GM19025 (cell line): ENCODE measurements at regions not wholly inside any gene's neighbourhood (a gene's known extent, or its start where the extent isn't known, plus 50 kb on each side); places are given as distances from the start of the nearest gene placed in this dataset.
"Not testable (repeated sequence)": the region's sequence is repeated elsewhere in the genome, so short reads cannot be mapped to it uniquely, and the experiment has no call there.

Experiments used
- ATAC-seq: cut with Tn5 transposase; IDR thresholded peaks from one replicate; pipeline ENCODE4 v1.9.1; 2021; ENCODE audit warnings: mild to moderate bottlenecking, low read depth, moderate library complexity; ENCODE audit not compliant: unreplicated experiment

DNA sequence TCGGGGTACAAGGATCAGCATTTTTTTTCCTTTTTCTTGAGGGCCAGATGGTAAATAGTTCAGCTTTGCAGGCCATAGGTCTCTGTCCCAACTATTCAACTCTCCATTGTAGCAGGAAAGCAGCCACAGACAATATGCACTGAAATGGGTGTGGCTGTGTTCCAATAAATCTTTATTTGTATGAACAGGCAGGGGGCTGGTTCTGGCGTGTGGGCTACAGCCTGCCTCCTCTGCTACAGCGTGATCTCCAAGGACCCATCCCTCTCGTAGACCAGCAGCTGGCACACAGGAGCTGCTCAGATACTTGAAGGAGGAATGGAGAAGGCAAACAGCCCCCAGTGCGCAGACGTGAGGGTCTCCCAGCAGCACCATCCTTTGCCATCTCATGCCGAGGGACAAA, 91.8 kb upstream of the FRG2C start:
- not testable (repeated sequence) for ATAC-seq

- ATAC-seq: not testable (repeated sequence)
These were observed 85.0 kb upstream of the FRG2C start for GRCh38 chr3:75579091-75579490.

GRCh38 chr3:75579536-75579935, 84.6 kb upstream of the FRG2C start:
- ATAC-seq: not testable (repeated sequence)

DNA sequence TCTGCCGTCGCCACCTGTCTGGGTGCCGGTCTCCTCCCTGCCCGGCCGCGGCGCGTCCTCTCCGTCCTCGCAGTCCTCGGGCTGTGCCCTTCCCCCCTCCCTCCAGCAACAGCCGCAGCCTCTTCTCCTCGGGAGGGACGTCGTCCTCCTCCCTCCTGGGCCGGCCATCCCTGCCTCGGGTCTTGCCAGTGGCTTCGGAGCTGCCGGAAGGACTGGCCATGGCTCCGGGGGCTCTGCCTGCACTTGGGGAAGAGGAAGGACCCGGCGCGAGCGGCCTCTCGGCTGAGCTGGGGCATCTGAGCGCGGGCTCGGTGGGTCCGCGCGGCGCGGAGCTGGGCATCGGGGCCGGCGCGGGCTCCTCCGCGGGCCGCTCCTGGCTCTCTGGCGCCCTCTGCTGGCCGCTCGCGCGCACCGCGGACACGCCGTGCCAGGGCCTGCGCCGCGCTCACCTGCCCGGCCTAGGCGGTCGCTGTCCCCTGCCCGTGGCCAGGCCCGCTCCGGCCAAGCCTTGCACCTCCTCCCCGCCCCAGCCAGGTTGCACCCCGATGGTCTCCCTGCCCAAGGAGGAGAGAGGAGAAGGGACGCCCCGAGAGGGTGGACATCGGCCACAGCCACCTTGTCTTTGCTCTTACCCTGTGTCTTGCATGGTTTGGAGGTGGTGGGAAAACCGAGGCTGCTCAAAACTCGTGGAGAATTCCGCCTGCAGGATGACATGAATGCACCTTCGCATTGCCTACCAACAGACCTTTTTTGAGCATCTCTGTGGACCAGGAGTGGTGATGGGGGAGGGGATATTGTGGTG, 83.9 kb upstream of the FRG2C start:
- ATAC-seq: not testable (repeated sequence)

GRCh38 chr3:75582536-75582935, 81.6 kb upstream of the FRG2C start:
- not testable (repeated sequence) for ATAC-seq

GRCh38 chr3:75583116-75583515, 81.0 kb upstream of the FRG2C start:
- ATAC-seq: not testable (repeated sequence)

GRCh38 chr3:75587695-75588094, 76.4 kb upstream of the FRG2C start:
- ATAC-seq: not testable (repeated sequence)

DNA sequence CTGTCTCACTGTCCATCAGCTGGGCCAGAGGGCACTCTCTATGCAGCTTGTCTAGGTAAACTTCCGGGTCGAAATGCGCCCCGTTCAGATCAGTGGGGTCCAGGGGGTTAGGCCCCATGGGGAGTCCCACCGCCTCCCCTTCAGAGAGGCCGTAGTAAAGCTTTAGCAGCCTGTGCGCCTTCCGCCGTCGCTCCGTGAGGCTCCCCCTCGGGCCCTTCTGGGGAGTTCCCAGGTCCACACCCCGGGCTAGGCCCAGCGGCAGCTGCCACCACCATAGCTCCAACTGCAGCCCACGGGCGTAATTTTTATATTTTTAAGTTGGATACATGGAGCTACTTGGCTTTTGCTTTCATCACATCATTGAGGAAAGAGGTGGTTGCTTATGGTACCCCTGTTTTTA, 73.7 kb upstream of the FRG2C start:
- ATAC-seq: not testable (repeated sequence)

GRCh38 chr3:75604286-75604934, 59.7 kb upstream of the FRG2C start:
- ATAC-seq: not testable (repeated sequence)

- ATAC-seq: not testable (repeated sequence)
These were observed 56.1 kb upstream of the FRG2C start for GRCh38 chr3:75607996-75608395.

DNA sequence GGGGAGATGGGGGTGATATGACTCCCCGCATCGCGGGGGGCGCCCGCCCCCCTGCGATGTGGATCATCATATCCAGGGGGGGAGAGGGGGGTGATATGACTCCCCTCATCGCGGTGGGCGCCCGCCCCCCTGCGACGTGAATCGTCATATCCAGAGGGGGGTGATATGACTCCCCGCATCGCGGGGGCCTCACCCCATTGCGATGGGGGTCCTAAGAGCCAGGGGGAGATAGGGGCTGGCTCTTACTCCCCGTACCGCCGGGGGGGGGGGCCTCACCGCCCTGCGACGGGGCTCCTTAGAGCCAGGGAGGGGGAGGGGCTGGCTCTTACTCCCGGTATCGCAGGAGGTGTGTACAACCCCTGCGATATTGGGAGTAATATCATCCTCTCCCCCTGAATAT, 54.5 kb upstream of the FRG2C start:
- not testable (repeated sequence) for ATAC-seq

- no peak for ATAC-seq
These were observed 53.4 kb upstream of the FRG2C start for GRCh38 chr3:75610773-75611172.

- ATAC-seq: not testable (repeated sequence)
These were observed 52.2 kb upstream of the FRG2C start for GRCh38 chr3:75611724-75612460.
